HG03571 (cell line): ENCODE measurements at regions not wholly inside any gene's neighbourhood (a gene's known extent, or its start where the extent isn't known, plus 50 kb on each side); places are given as distances from the start of the nearest gene placed in this dataset.
"Not testable (repeated sequence)": the region's sequence is repeated elsewhere in the genome, so short reads cannot be mapped to it uniquely, and the experiment has no call there.

ENCODE experiments used
- ATAC-seq: cut with Tn5 transposase; IDR thresholded peaks from one replicate; pipeline ENCODE4 v1.9.1; 2021; ENCODE audit not compliant: unreplicated experiment

- no peak for ATAC-seq
Observed at GRCh38 chr3:107188262-107188661, 189.0 kb upstream of the CCDC54 start.

GRCh38 chr3:107189158-107189791 is 188.0 kb upstream of the CCDC54 start:
- ATAC-seq = no peak

- no peak for ATAC-seq
Observed at GRCh38 chr3:107193116-107193515, 184.1 kb upstream of the CCDC54 start.

GRCh38 chr3:107198581-107199181 is 178.6 kb upstream of the CCDC54 start:
- no peak for ATAC-seq

- no peak for ATAC-seq
Observed at GRCh38 chr3:107201146-107201545, 176.1 kb upstream of the CCDC54 start.

GRCh38 chr3:107202885-107203284 is 174.4 kb upstream of the CCDC54 start:
- ATAC-seq = not testable (repeated sequence)

- no peak for ATAC-seq
Observed at GRCh38 chr3:107204121-107204520, 173.1 kb upstream of the CCDC54 start.

GRCh38 chr3:107205358-107205757 is 171.9 kb upstream of the CCDC54 start:
- no peak for ATAC-seq

GRCh38 chr3:107206141-107206540 is 171.1 kb upstream of the CCDC54 start:
- ATAC-seq = no peak

- ATAC-seq = no peak
Observed at GRCh38 chr3:107206945-107207344, 170.3 kb upstream of the CCDC54 start.

- ATAC-seq = no peak
Observed at GRCh38 chr3:107208100-107208499, 169.1 kb upstream of the CCDC54 start.

GRCh38 chr3:107208796-107209195 is 168.4 kb upstream of the CCDC54 start:
- ATAC-seq = no peak

GRCh38 chr3:107209302-107209990 is 167.8 kb upstream of the CCDC54 start:
- no peak for ATAC-seq

GRCh38 chr3:107211608-107212007 is 165.6 kb upstream of the CCDC54 start:
- no peak for ATAC-seq

GRCh38 chr3:107212618-107213017 is 164.6 kb upstream of the CCDC54 start:
- no peak for ATAC-seq

GRCh38 chr3:107213044-107213669 is 164.1 kb upstream of the CCDC54 start:
- ATAC-seq = no peak

- ATAC-seq = no peak
Observed at GRCh38 chr3:107216229-107216628, 161.0 kb upstream of the CCDC54 start.

- ATAC-seq = no peak
Observed at GRCh38 chr3:107216711-107217110, 160.5 kb upstream of the CCDC54 start.

GRCh38 chr3:107217172-107217571 is 160.1 kb upstream of the CCDC54 start:
- no peak for ATAC-seq

- no peak for ATAC-seq
Observed at GRCh38 chr3:107218864-107219269, 158.4 kb upstream of the CCDC54 start.

- no peak for ATAC-seq
Observed at GRCh38 chr3:107220538-107220937, 156.7 kb upstream of the CCDC54 start.

- no peak for ATAC-seq
Observed at GRCh38 chr3:107221856-107222255, 155.4 kb upstream of the CCDC54 start.
